SK-N-SH treated with all-trans-retinoic acid at 6 μM for 48 hours (cell line): ENCODE measurements at regions not wholly inside any gene's neighbourhood (a gene's known extent, or its start where the extent isn't known, plus 50 kb on each side); places are given as distances from the start of the nearest gene placed in this dataset.

Experiments used
- ATAC-seq: fragments of 200-7000 bp; cut with Tn5 transposase; 3 replicates; pipeline ENCODE4 v1.9.1; 2020; ENCODE audit warnings: mild to moderate bottlenecking, moderate library complexity
- ARNTL ChIP-seq: fragments of 450-650 bp; formaldehyde crosslinking; IDR thresholded peaks from 2 replicates; pipeline ENCODE4 v1.5.0; 2020; ENCODE audit warnings: low read depth, mild to moderate bottlenecking, moderate library complexity, borderline replicate concordance
- BACH2 ChIP-seq: fragments of 250-450 bp; sonication (Bioruptor Pico); IDR thresholded peaks from 2 replicates; pipeline ENCODE4 v1.9.0; 2021; ENCODE audit warnings: mild to moderate bottlenecking, borderline replicate concordance
- CREB5 ChIP-seq: fragments of 250-450 bp; sonication (Bioruptor Pico); IDR thresholded peaks from 2 replicates; pipeline ENCODE4 v1.5.1; 2020; ENCODE audit warnings: low read depth, mild to moderate bottlenecking, moderate library complexity
- CSDC2 ChIP-seq: fragments of 250-450 bp; sonication (Bioruptor Pico); IDR thresholded peaks from 2 replicates; pipeline ENCODE4 v1.5.0; 2020; ENCODE audit warnings: mild to moderate bottlenecking, moderate library complexity
- CSRNP3 ChIP-seq: fragments of 250-450 bp; sonication (Bioruptor Pico); IDR thresholded peaks from 2 replicates; pipeline ENCODE4 v1.5.1; 2021; ENCODE audit warnings: mild to moderate bottlenecking, moderate library complexity
- ESRRG ChIP-seq: fragments of 250-450 bp; sonication (Bioruptor Pico); IDR thresholded peaks from 2 replicates; pipeline ENCODE4 v1.6.1; 2021; ENCODE audit warnings: mild to moderate bottlenecking
- GLIS3 ChIP-seq: fragments of 250-450 bp; sonication (Bioruptor Pico); IDR thresholded peaks from 2 replicates; pipeline ENCODE4 v1.5.0; 2020; ENCODE audit warnings: mild to moderate bottlenecking, moderate library complexity
- ISL1 ChIP-seq: fragments of 250-450 bp; sonication (Bioruptor Pico); IDR thresholded peaks from 2 replicates; pipeline ENCODE4 v2.1.2; 2022; ENCODE audit warnings: mild to moderate bottlenecking, moderate library complexity
- OSR1 ChIP-seq: fragments of 250-450 bp; sonication (Bioruptor Pico); IDR thresholded peaks from 2 replicates; pipeline ENCODE4 v1.8.0; 2022; ENCODE audit warnings: moderate library complexity, mild to moderate bottlenecking, inconsistent platforms
- PATZ1 ChIP-seq: fragments of 250-450 bp; sonication (Bioruptor Pico); IDR thresholded peaks from 2 replicates; pipeline ENCODE4 v1.8.0; 2020; ENCODE audit warnings: mild to moderate bottlenecking, moderate library complexity, borderline replicate concordance
- POU6F1 ChIP-seq: fragments of 250-450 bp; sonication (Bioruptor Pico); IDR thresholded peaks from 2 replicates; pipeline ENCODE4 v1.8.0; 2021; ENCODE audit warnings: low read depth, mild to moderate bottlenecking, moderate library complexity, borderline replicate concordance
- PPARA ChIP-seq: fragments of 250-450 bp; sonication (Bioruptor Pico); IDR thresholded peaks from 2 replicates; pipeline ENCODE4 v1.5.0; 2020; ENCODE audit warnings: mild to moderate bottlenecking, borderline replicate concordance
- RARB ChIP-seq: fragments of 250-450 bp; sonication (Bioruptor Pico); IDR thresholded peaks from 2 replicates; pipeline ENCODE4 v1.8.0; 2021; ENCODE audit warnings: mild to moderate bottlenecking, moderate library complexity
- SNAI2 ChIP-seq: fragments of 250-450 bp; sonication (Bioruptor Pico); IDR thresholded peaks from 2 replicates; pipeline ENCODE4 v1.5.0; 2020; ENCODE audit warnings: mild to moderate bottlenecking, moderate library complexity
- TCF4 ChIP-seq: fragments of 250-450 bp; sonication (Bioruptor Pico); IDR thresholded peaks from 2 replicates; pipeline ENCODE4 v1.8.0; 2021; ENCODE audit warnings: mild to moderate bottlenecking, moderate library complexity, borderline replicate concordance
- TOX ChIP-seq: fragments of 250-450 bp; sonication (Bioruptor Pico); IDR thresholded peaks from 2 replicates; pipeline ENCODE4 v1.8.0; 2021; ENCODE audit warnings: mild to moderate bottlenecking, moderate library complexity, borderline replicate concordance
- TSHZ2 ChIP-seq: fragments of 250-450 bp; sonication (Bioruptor Pico); IDR thresholded peaks from 2 replicates; pipeline ENCODE4 v1.5.0; 2020; ENCODE audit warnings: mild to moderate bottlenecking, moderate library complexity
- ZC3H10 ChIP-seq: fragments of 250-450 bp; sonication (Bioruptor Pico); IDR thresholded peaks from 2 replicates; pipeline ENCODE4 v1.5.1; 2021; ENCODE audit warnings: mild to moderate bottlenecking, moderate library complexity
- ZFP3 ChIP-seq: fragments of 250-450 bp; sonication (Bioruptor Pico); IDR thresholded peaks from 2 replicates; pipeline ENCODE4 v1.5.0; 2020; ENCODE audit warnings: mild to moderate bottlenecking, moderate library complexity
- ZFP30 ChIP-seq: fragments of 450-650 bp; formaldehyde crosslinking; IDR thresholded peaks from 2 replicates; pipeline ENCODE4 v1.5.0; 2022; ENCODE audit warnings: mild to moderate bottlenecking, moderate library complexity
- ZNF565 ChIP-seq: fragments of 450-650 bp; formaldehyde crosslinking; conservative IDR thresholded peaks from 2 replicates; pipeline ENCODE4 v1.5.0; 2020; ENCODE audit warnings: low read depth, mild to moderate bottlenecking, moderate library complexity
- ZNF70 ChIP-seq: fragments of 450-650 bp; formaldehyde crosslinking; IDR thresholded peaks from 2 replicates; pipeline ENCODE4 v1.5.0; 2020; ENCODE audit warnings: mild to moderate bottlenecking, moderate library complexity
- ZNF8 ChIP-seq: fragments of 450-650 bp; formaldehyde crosslinking; IDR thresholded peaks from 2 replicates; pipeline ENCODE4 v1.5.0; 2020; ENCODE audit warnings: mild to moderate bottlenecking, moderate library complexity

- TF ChIP-seq PATZ1 (CRISPR knock-in tag) = no peak
- TF ChIP-seq ISL1 = no peak
- TF ChIP-seq ZFP30 (CRISPR knock-in tag) = no peak
- TF ChIP-seq SNAI2 (CRISPR knock-in tag) = no peak
- no peak for TF ChIP-seq RARB (CRISPR knock-in tag)
- TF ChIP-seq GLIS3 (CRISPR knock-in tag) = no peak
- TF ChIP-seq CSDC2 (CRISPR knock-in tag) = no peak
- no peak for TF ChIP-seq POU6F1
- no peak for TF ChIP-seq TSHZ2
- no peak for TF ChIP-seq ZNF8 (CRISPR knock-in tag)
- no peak for TF ChIP-seq BACH2
- no peak for TF ChIP-seq ZC3H10 (CRISPR knock-in tag)
- TF ChIP-seq ZFP3 (CRISPR knock-in tag) = no peak
- TF ChIP-seq ARNTL (CRISPR knock-in tag) = no peak
- no peak for TF ChIP-seq OSR1 (CRISPR knock-in tag)
- TF ChIP-seq ESRRG (CRISPR knock-in tag) = no peak
- TF ChIP-seq ZNF70 (CRISPR knock-in tag) = no peak
- TF ChIP-seq ZNF565 (CRISPR knock-in tag) = no peak
- TF ChIP-seq CSRNP3 = no peak
- ATAC-seq = no peak
Observed at GRCh38 chr17:79425686-79426085, 185.2 kb downstream of the RBFOX3 start.

- ATAC-seq = no peak
- TF ChIP-seq CSRNP3 (no peak), ESRRG (CRISPR knock-in tag) (no peak), TCF4 (CRISPR knock-in tag) (no peak), ISL1 (no peak), ZC3H10 (CRISPR knock-in tag) (no peak), BACH2 (no peak), CSDC2 (CRISPR knock-in tag) (no peak), PPARA (CRISPR knock-in tag) (no peak), ZFP30 (CRISPR knock-in tag) (no peak), CREB5 (CRISPR knock-in tag) (no peak), RARB (CRISPR knock-in tag) (no peak), ZNF565 (CRISPR knock-in tag) (no peak), TSHZ2 (no peak), TOX (CRISPR knock-in tag) (no peak), PATZ1 (CRISPR knock-in tag) (no peak), ZNF70 (CRISPR knock-in tag) (no peak)
Observed at GRCh38 chr17:79424471-79425185, 186.2 kb downstream of the RBFOX3 start.
